Jurkat, Clone E6-1 (cell line): ENCODE measurements at regions not wholly inside any gene's neighbourhood (a gene's known extent, or its start where the extent isn't known, plus 50 kb on each side); places are given as distances from the start of the nearest gene placed in this dataset.

Experiments used
- DNase-seq: peaks from one replicate; pipeline ENCODE4 v3.0.0-alpha.2; 2011; ENCODE audit warnings: low read depth, low spot score
- H3K4me3 ChIP-seq: 2 replicates; pipeline ENCODE4 v1.5.1; 2011; ENCODE audit warnings: mild to moderate bottlenecking, low read length, control low read depth, moderate library complexity

DNA sequence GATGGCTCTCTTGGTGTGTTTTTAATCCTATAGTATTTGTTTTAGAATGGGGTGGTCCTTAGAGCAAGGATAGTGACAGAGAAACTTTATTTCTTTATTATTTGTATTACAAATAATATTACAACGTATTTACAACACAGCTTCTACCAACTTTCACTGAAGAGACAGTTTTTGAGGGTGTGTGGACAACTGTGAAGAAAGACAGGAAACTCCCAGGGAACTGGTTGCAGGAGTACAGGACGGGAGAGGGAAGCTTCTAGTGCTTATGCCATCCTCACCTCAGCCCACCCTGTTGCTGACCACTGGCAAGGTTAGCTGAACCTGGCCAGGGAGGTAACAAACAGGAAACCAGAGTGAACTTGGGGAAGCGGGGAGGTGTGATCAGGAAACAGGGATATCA, 251.7 kb downstream of the BCL11A start:
- DNase-seq, result no peak
- H3K4me3 ChIP-seq, result no peak overlapping the region

DNA sequence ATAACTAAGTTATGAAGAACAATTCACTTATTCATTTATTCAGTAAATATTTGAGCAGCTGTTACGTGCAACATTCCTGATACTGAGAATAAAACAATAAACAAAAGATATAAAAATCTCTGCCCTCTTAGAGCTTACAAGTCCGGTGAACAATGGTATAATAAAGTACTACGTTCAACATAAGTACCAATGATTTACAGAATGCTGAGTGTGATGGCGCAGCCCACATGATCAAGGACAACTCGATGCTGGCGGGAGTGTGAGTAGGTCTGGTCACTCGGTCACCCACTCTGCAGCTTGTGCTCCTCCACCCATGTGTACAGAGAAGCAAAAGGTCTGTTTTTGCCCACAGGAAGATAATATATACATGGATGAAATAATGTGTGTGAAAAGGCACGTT, 254.3 kb downstream of the BCL11A start:
- H3K4me3 ChIP-seq, result no peak overlapping the region
- DNase-seq, result no peak

DNA sequence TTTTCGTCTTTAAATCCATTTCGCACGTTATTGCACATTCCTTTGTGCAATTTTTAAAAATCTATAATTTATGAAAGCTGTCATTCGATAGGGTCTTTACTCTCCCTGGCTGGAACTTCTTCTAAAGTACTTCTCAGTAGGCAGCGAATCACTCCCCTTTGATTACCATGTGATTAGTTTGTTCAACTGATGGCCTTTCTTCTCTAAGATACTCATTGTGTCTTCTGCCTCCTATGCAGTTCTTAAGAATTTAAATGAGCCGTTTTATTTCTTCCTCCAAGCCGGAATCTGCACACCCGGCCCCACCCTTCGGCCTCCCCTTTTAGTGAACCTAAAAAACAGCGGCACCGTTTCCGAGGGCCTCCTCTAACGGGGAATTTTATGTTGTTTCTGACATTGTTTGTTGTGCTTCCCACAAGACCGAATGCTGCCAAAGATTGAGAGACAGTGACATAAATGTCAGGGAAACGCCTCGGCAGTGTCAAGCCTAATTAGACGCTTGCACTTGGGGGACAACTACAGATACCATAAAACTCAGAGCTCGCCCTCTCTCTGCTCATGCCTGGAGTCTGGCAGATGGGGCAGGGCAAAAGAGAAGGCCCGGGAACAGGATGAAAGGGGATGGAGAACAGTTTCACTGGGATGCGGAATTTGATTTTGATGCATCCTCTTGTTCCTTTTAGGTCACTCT, 255.3 kb downstream of the BCL11A start:
- no peak for DNase-seq
- no peak overlapping the region for H3K4me3 ChIP-seq

DNA sequence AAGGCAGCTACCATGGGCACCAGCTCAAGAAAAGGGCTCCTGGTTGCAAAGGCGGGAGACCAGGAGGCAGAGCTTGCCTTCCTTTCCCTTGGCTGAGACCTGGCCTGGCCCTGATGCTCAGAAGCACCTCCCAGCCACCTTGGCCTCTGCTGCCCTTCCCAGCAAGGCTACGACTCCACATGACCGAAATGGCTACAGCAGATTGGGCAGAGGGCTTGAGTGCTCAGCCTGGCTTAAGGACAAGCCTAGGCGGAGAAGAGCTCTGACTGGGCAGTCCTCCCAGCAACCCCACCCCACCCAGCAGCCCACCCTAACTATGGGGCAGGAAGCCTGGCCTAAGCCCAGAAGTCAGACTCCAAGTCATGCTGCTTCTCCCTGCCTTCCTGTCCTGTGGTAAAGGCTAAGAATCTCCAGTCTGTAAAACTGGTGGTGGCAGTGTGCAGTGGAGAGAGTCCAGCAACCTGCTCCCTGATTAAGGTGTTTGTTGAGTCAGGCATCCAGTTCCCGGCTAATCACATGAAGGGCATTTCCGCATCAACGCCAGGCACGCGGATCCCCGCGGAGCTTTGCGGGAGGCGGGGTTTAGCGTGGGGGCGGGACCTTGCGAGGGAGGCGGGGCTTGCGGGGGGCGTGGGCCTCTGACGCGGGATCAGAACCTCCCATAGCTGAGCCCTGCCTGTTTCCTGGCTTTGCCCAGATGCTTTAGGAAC, 256.0 kb downstream of the BCL11A start:
- no peak overlapping the region for H3K4me3 ChIP-seq
- DNase-seq, result no peak

- no peak for DNase-seq
- no peak overlapping the region for H3K4me3 ChIP-seq
These were observed 257.1 kb downstream of the BCL11A start for GRCh38 chr2:60296219-60296955.

DNA sequence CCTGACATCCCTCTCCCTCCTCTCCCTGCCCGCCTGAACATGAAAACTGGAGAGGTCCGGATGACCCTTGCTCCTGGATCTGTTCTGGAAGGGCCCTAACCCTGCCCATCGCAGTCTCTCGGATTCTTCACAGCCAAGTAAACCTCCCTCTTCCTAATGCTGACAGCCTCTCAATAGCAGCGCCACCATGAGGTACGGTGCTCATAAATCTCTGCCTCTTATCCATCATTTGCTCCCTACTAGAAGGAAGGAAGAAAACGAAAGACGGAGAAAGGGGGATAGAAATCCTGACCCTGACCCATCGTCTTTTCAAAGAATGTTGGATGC, 257.9 kb downstream of the BCL11A start:
- DNase-seq, result no peak

GRCh38 chr2:60294901-60295635, 258.4 kb downstream of the BCL11A start:
- DNase-seq, result no peak
- H3K4me3 ChIP-seq, result no peak overlapping the region

More for the DNA sequence above, 257.9 kb downstream of the BCL11A start:
- no peak overlapping the region for H3K4me3 ChIP-seq

GRCh38 chr2:60292242-60292641, 261.2 kb downstream of the BCL11A start:
- no peak for DNase-seq
- H3K4me3 ChIP-seq, result no peak overlapping the region

DNA sequence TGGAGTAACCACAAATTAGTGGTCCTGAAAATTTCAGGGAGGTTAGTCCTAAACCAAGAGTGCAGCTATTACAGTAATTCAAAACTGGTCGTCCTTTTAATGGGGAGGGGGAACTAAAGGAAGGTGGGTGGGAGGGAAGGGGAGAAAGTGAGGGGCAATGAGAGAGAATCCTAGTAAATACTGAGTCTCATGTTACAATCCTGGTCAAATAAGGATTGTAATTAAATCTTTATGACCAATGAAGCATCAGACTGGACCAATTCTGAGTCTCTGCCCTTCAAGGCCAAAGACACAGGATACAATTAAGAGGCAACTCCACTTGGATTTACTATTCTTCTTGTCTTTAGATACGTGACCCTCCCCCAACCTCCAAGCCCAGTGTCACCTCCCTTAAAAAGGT, 262.9 kb downstream of the BCL11A start:
- no peak for DNase-seq
- H3K4me3 ChIP-seq, result no peak overlapping the region

DNA sequence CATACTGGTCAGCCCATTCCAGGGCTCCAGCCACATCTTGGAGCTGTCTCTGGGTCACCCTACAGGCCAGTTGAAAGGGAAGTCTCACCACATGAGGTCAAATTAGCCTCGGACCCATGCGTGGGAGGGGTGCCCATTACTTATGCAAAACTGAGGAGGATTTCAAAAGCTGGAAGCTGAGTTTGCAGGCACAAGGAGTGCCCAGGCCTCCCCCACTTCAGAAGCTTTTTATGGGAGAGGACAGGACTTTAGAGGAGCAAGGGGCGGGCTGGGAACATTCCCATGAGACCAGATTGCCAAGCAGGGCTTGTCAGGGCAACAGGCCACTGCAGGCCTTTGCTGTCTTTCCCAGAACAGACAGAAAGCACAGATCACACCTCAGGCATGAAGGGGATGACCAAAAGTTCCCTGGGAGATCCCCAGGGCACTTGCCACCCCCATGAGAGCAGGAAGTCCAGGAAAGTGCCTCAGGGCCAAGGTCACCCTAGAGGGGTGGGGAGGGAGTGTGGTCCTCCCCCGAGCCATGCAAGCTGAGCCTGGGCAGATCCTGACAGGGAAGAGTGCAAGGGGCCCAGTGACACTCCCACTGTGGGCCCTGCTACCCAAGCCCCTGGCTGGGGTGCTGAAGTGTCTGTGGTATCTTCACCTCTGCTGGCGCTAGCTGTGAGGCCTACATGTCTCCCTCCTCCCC, 267.7 kb downstream of the BCL11A start:
- H3K4me3 ChIP-seq, result no peak overlapping the region
- no peak for DNase-seq

DNA sequence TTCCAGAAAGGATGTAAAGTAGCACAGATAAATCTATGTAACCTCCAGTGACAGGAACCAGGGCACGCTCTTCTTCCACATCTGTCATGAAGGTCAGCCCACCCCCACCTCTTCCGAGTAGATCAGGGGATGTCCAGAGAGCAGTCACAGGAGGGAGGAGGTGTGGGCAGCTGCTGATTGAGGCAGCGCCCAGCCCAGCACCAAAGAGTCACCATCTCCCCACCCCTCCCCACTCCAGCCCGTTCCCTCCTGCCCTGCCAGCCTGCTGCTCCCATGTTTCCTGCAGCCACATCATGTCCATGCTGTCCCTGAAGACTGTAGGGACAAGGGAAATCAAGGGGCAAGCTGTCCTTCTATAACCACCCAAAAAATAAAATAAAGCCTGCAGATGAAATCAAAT, 269.8 kb downstream of the BCL11A start:
- no peak for DNase-seq
- H3K4me3 ChIP-seq, result no peak overlapping the region

GRCh38 chr2:60282886-60283285, 270.6 kb downstream of the BCL11A start:
- DNase-seq, result no peak
- H3K4me3 ChIP-seq, result no peak overlapping the region

DNA sequence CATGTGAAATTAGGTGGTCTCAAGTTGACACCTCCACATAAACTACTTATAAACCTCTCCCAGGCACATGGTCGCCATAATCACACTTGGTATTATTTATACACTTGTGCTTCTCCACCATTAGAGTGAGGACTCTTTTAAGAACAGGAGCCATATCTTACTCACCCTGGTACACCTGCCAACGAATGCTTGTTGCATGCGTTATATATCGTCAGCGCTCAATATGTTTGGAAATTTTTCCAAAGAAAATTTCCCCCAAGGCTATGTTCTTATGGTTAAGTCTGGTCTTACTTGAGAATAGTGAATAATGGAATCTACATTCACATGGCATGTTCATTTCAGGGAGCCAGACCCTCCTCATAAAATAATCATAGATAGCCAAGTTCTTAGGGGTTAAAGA, 271.7 kb downstream of the BCL11A start:
- DNase-seq, result no peak

GRCh38 chr2:60280238-60280637, 273.2 kb downstream of the BCL11A start:
- DNase-seq, result no peak
- H3K4me3 ChIP-seq, result no peak overlapping the region

More for the DNA sequence above, 271.7 kb downstream of the BCL11A start:
- no peak overlapping the region for H3K4me3 ChIP-seq

DNA sequence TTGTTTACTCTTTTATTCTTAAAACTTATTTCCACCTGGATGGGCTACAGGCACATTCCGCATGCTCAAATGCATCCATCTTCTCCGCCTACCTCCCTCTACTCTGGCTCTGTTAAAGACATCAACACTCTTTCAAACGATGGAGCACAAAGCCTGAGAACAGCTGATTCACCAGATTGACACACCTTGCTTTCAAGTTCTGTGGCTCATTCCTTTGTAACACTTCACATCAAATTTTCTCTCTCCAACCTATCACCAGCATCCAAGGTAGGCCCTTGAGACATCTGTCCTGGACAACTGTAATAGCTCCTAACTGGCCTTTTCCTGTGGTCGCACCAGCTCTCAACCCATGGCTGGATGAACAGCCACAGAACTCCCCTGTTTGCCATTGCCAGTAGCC, 274.5 kb downstream of the BCL11A start:
- no peak for DNase-seq
- no peak overlapping the region for H3K4me3 ChIP-seq

DNA sequence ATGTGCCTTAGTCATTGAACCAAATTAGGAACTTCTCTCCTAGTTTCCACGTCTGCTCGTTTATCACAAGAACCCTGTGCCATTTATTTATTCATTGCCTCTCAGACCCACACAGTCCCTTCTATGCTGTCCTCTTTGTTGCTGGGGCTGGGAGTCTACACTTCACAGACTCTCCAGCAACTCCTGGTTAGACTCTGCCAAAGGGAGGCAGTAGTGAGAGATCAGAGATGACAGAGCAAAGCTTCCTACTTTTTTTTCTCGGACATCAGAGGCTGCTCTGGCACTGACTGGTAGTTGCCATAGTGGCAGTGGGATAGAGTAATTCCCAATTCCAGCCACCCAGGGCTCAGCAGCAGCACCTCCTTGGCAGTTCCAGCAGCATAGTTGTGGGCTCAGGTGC, 277.5 kb downstream of the BCL11A start:
- no peak for DNase-seq
- H3K4me3 ChIP-seq, result no peak overlapping the region

DNA sequence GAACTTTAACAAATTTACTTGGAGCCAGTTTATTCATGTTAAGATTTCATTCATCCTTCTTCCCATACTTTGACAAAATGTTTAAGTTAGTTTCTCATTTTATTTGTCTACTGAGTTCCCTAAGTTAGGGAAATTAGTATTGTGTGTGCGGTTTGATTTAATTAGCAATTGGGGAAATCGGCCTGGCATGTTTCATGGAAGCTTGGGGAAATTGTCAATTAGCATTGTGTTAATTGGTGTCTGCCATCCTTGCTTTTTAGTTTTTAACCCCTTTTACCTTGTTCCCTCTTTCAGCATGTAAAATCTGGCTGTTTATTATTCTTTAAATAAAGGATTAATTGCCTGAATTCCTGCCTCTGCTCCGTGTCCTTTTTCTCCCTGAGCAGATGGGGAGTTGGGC, 279.6 kb downstream of the BCL11A start:
- no peak overlapping the region for H3K4me3 ChIP-seq
- DNase-seq, result no peak

GRCh38 chr2:60271713-60272112, 281.7 kb downstream of the BCL11A start:
- no peak for DNase-seq
- no peak overlapping the region for H3K4me3 ChIP-seq

DNA sequence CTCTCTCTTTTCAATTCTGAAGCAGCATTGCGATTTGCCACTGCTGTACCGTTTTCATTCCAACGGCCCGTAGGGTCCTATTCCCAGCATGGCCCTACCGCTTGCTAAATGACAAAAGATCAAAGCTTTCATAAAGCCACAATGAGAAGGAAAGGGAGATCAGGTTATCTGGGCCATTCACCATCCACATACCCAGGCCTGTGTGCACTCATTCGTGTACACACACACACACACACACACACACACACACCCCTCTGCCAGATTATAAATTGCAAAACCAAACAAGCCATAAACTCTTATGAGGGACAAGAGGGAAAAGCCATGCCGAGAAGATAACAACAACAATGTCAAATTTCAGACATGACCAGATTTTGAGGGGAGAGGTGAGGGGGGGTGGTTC, 282.3 kb downstream of the BCL11A start:
- H3K4me3 ChIP-seq, result no peak overlapping the region
- no peak for DNase-seq
